ENCODE measurements at regions not wholly inside any gene's neighbourhood (a gene's known extent, or its start where the extent isn't known, plus 50 kb on each side); places are given as distances from the start of the nearest gene placed in this dataset.

- no peak for DNase-seq (ENCODE audit: low read depth)
Observed at GRCh38 chr5:124433170-124433569, 313.3 kb downstream of the ZNF608 start.

GRCh38 chr5:124421584-124421983 is 324.9 kb downstream of the ZNF608 start:
- DNase-seq (ENCODE audit: low read depth): no peak

GRCh38 chr5:124420952-124421351 is 325.5 kb downstream of the ZNF608 start:
- DNase-seq (ENCODE audit: low read depth): no peak

- DNase-seq (ENCODE audit: low read depth): no peak
Observed at GRCh38 chr5:124419531-124419930, 326.9 kb downstream of the ZNF608 start.

- DNase-seq (ENCODE audit: low read depth): no peak
Observed at GRCh38 chr5:124418390-124418789, 328.0 kb downstream of the ZNF608 start.

GRCh38 chr5:124417196-124417595 is 329.2 kb downstream of the ZNF608 start:
- DNase-seq (ENCODE audit: low read depth): no peak

- no peak for DNase-seq (ENCODE audit: low read depth)
Observed at GRCh38 chr5:124416627-124417026, 329.8 kb downstream of the ZNF608 start.

GRCh38 chr5:124414973-124415372 is 331.5 kb downstream of the ZNF608 start:
- DNase-seq (ENCODE audit: low read depth): no peak

GRCh38 chr5:124410539-124411488 is 335.6 kb downstream of the ZNF608 start:
- DNase-seq (ENCODE audit: low read depth): peak; percentile 53

- DNase-seq (ENCODE audit: low read depth): peak; percentile 93
Observed at GRCh38 chr5:124408738-124409453, 337.5 kb downstream of the ZNF608 start.

GRCh38 chr5:124404796-124405195 is 341.6 kb downstream of the ZNF608 start:
- no peak for DNase-seq (ENCODE audit: low read depth)

- DNase-seq (ENCODE audit: low read depth): no peak
Observed at GRCh38 chr5:124403281-124403680, 343.2 kb downstream of the ZNF608 start.

- DNase-seq (ENCODE audit: low read depth): peak; percentile 100
Observed at GRCh38 chr5:124402144-124402581, 344.3 kb downstream of the ZNF608 start.

GRCh38 chr5:124401476-124402143 is 344.8 kb downstream of the ZNF608 start:
- DNase-seq (ENCODE audit: low read depth): peak; percentile 59

- peak; percentile 22 for DNase-seq (ENCODE audit: low read depth)
Observed at GRCh38 chr5:124399426-124399961, 346.9 kb downstream of the ZNF608 start.

GRCh38 chr5:124398460-124398859 is 348.0 kb downstream of the ZNF608 start:
- no peak for DNase-seq (ENCODE audit: low read depth)

- no peak for DNase-seq (ENCODE audit: low read depth)
Observed at GRCh38 chr5:124397317-124397716, 349.1 kb downstream of the ZNF608 start.

GRCh38 chr5:124395926-124396325 is 350.5 kb downstream of the ZNF608 start:
- no peak for DNase-seq (ENCODE audit: low read depth)

GRCh38 chr5:124395287-124395686 is 351.2 kb downstream of the ZNF608 start:
- DNase-seq (ENCODE audit: low read depth): peak; percentile 22

- DNase-seq (ENCODE audit: low read depth): no peak
Observed at GRCh38 chr5:124394700-124395245, 351.7 kb downstream of the ZNF608 start.

- no peak for DNase-seq (ENCODE audit: low read depth)
Observed at GRCh38 chr5:124393584-124394379, 352.7 kb downstream of the ZNF608 start.

Measured in renal cortical epithelial cell (primary cell).